Stomach (tissue), 4 donors: ENCODE measurements at regions not wholly inside any gene's neighbourhood (a gene's known extent, or its start where the extent isn't known, plus 50 kb on each side); places are given as distances from the start of the nearest gene placed in this dataset.

Source experiments
- EP300 ChIP-seq: sonication (generic); formaldehyde crosslinking; IDR thresholded peaks from one replicate; pipeline ENCODE4 v1.6.1; 2017; ENCODE audit warnings: antibody characterized with exemption
- POLR2AphosphoS5 ChIP-seq, 3 donors: sonication (generic); formaldehyde crosslinking; IDR thresholded peaks; one replicate each; pipeline ENCODE4 v1.6.1; 2016; ENCODE audit warnings: antibody characterized with exemption in 3 of 3

GRCh38 chr9:107112707-107113243, 170.3 kb upstream of the RAD23B start:
- no peak for TF ChIP-seq POLR2AphosphoS5 (IDR thresholded peaks at IDR 0.05)
- TF ChIP-seq EP300, result no peak
